ENCODE measurements at regions not wholly inside any gene's neighbourhood (a gene's known extent, or its start where the extent isn't known, plus 50 kb on each side); places are given as distances from the start of the nearest gene placed in this dataset.

DNA sequence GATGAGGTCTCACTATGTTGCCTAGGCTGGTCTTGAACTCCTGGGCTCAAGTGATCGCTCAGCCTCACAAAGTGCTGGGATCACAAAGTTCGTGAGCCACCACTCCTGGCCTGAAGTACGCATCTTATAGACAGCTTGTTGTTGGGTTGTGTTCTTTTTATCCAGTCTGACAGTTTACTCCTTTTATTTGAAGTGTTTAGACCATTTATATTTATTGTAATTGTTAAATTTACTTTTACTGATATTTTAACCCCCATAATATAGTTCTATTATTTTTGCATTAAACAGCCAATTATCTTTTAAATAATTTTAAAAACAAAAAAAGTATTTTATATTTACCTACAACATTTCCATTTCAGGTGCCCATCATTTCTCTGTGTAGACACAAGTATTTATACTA lies 303.0 kb upstream of the HDAC4 start:
- TF ChIP-seq, protein P1, sequence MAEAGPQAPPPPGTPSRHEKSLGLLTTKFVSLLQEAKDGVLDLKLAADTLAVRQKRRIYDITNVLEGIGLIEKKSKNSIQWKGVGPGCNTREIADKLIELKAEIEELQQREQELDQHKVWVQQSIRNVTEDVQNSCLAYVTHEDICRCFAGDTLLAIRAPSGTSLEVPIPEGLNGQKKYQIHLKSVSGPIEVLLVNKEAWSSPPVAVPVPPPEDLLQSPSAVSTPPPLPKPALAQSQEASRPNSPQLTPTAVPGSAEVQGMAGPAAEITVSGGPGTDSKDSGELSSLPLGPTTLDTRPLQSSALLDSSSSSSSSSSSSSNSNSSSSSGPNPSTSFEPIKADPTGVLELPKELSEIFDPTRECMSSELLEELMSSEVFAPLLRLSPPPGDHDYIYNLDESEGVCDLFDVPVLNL (IDR thresholded peaks at IDR 0.05; ENCODE audit: low read depth, low read length): no peak
- TF ChIP-seq, protein P2, sequence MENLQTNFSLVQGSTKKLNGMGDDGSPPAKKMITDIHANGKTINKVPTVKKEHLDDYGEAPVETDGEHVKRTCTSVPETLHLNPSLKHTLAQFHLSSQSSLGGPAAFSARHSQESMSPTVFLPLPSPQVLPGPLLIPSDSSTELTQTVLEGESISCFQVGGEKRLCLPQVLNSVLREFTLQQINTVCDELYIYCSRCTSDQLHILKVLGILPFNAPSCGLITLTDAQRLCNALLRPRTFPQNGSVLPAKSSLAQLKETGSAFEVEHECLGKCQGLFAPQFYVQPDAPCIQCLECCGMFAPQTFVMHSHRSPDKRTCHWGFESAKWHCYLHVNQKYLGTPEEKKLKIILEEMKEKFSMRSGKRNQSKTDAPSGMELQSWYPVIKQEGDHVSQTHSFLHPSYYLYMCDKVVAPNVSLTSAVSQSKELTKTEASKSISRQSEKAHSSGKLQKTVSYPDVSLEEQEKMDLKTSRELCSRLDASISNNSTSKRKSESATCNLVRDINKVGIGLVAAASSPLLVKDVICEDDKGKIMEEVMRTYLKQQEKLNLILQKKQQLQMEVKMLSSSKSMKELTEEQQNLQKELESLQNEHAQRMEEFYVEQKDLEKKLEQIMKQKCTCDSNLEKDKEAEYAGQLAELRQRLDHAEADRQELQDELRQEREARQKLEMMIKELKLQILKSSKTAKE (IDR thresholded peaks at IDR 0.05; ENCODE audit: low read depth, poor library complexity, severe bottlenecking): no peak
- TF ChIP-seq TCF12 (IDR thresholded peaks at IDR 0.05; ENCODE audit: low read depth, low read length) (no peak), BMI1 (IDR thresholded peaks at IDR 0.05; ENCODE audit: borderline replicate concordance) (no peak), HDAC2 (IDR thresholded peaks at IDR 0.05) (no peak), EP300 (IDR thresholded peaks at IDR 0.05; ENCODE audit: borderline replicate concordance in 1 of 2, control insufficient read depth in 1 of 2, low read depth in 2 of 2, low read length in 2 of 2) (no peak), POLR2A (IDR thresholded peaks at IDR 0.05; ENCODE audit: low read depth, low read length) (no peak), RAD51 (IDR thresholded peaks at IDR 0.05) (no peak)
- TF ChIP-seq, protein P3, sequence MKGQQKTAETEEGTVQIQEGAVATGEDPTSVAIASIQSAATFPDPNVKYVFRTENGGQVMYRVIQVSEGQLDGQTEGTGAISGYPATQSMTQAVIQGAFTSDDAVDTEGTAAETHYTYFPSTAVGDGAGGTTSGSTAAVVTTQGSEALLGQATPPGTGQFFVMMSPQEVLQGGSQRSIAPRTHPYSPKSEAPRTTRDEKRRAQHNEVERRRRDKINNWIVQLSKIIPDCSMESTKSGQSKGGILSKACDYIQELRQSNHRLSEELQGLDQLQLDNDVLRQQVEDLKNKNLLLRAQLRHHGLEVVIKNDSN (IDR thresholded peaks at IDR 0.05; ENCODE audit: borderline replicate concordance, extremely low read length, insufficient read depth, low read depth, low read length): no peak

Data from GM12878 (cell line).